ENCODE measurements at regions not wholly inside any gene's neighbourhood (a gene's known extent, or its start where the extent isn't known, plus 50 kb on each side); places are given as distances from the start of the nearest gene placed in this dataset.

GRCh38 chr12:92253301-92253700 lies 107.7 kb upstream of the BTG1 start:
- TF ChIP-seq CTCF (IDR thresholded peaks at IDR 0.05): no peak
- no peak for TF ChIP-seq POLR2A (IDR thresholded peaks at IDR 0.05)

All from thyroid gland (tissue), 4 donors.